ENCODE measurements at regions not wholly inside any gene's neighbourhood (a gene's known extent, or its start where the extent isn't known, plus 50 kb on each side); places are given as distances from the start of the nearest gene placed in this dataset.

DNA sequence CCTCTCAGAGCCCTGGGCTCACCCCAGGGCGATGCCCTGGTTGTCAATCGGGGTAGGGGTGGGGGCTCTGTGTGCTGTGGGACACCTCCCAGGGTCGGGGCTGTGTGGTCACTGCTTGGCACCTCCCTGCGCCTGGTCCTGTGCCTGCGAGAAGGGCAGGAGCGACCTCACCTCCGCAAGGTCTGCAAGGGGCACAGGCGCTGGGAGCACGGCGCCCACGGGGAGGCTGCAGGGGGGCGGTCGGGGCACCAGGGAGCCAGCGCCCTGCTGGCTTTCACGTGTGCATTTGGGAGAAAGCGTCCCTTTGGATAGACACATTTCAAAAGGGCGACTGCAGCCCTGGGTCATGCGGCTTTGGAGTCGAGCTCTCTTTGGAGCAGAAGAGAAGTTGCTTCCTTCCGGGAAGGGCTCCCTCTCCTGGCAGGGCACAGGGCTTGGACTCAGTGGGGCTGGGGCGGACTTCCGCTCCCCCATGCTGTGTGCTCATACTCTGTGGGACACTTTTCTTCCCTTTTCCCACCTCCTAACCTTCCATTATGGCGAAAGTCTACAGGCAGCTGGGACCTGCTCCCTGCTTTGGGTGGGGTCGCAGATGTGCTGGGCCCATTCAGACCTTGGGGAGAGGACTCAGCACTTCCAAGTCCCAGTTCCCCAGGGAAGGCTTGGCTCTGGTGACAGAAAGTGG, 52.9 kb upstream of the SLC28A3 start:
- DNase-seq (ENCODE audit: low spot score) = no peak

DNA sequence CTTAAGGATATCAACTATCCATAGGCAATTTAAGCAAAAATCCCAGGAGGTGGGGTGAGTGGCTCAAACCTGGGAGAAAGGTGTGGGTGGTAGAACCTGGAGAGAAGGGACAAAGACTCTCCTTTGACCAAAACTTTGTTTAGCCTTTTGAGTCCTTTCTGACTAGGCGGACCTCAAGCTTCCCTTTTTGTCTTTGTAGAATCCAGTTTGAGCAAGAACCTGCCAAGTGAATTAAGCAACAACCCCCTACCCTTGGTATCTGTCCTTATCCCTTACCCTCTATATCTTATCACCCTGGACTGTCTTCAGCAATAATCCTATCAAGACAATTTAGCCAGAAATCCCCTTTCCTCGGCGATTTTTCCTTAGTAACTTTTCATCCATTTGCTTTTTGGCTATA, 53.5 kb upstream of the SLC28A3 start:
- no peak for DNase-seq (ENCODE audit: low spot score)

DNA sequence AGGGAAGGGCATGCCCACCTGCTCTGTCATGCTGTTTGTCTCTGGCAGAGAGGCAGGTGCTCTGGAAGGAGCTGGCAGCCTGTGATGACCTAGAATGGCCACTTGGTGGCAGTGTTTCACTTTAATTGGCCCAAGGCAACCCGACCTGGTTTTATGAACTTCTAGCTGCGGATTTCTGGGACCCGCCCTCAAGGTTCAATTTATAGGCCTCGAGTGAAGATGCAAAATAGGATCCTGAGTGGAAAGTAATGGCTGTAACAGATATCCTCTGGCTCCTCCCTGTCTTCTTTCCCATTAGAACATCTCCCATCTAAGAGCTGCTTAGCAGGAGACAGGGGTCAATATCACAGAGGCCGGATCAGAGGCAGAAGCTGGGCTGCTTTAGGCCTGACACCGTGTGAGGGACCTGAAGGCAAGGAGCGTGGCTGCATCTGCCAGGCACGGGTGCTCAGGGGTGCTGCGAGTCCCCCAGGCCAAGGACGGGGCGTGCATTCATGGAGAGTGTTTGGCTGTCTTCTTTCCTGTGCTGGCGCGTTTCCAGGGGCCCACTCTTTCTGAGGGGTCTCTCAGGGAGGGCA, 56.7 kb upstream of the SLC28A3 start:
- DNase-seq (ENCODE audit: low spot score) = peak; percentile 84

DNA sequence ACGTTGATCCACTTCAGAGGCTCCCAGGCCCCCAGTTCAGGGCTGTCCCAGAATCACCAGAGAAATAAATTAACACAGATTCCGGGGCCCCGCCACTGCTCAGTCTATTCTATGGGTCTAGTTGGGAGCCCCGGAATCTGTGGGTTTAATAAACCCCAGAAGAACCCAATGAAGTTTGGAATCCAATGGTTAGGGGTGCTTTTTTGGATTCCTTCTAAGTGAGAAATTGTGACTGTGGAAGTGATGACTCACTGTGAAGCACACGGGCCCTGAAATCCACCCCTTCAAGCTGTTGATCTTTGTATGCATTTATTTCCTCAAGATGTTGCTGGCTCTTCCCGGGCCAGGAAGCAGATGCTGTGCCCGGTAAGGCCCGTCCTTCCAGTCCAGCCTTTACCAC, 57.3 kb upstream of the SLC28A3 start:
- no peak for DNase-seq (ENCODE audit: low spot score)

DNA sequence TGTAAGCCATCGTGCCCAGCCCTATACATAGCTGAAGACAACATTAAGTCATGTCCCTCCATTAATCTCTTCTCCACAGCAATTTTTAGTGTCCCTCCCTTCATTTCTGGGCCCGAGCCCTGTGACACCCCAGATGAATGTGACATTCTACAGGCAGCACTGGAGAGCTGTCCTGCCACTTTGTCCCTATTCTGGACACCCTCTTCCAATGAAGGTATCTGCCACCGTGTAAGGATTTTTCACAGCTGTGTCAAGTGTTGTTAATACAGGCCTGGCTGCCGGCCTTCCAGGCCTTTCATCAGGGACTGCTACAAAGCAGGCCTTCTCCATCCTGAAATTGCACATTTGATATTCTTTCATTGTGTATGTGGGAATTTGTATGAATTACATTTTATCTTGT, 62.0 kb upstream of the SLC28A3 start:
- DNase-seq (ENCODE audit: low spot score) = no peak

DNA sequence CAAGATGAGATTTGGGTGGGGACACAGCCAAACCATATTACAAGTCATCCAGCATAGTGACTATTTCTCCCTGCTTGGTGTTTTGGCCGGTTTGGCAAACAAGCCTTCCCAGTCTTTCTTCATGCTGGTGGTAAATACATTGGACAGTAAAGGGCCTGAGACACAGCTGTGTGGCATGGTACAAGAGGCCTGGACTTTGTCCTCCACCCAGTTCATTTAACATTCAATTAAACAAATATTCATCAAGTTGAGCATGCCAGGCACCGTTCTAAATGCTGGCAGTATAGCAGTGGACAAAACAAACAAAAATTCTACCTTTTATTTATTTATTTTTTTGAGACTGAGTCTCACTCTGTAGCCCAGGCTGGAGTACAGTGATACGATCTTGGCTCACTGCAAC, 62.7 kb upstream of the SLC28A3 start:
- no peak for DNase-seq (ENCODE audit: low spot score)

DNA sequence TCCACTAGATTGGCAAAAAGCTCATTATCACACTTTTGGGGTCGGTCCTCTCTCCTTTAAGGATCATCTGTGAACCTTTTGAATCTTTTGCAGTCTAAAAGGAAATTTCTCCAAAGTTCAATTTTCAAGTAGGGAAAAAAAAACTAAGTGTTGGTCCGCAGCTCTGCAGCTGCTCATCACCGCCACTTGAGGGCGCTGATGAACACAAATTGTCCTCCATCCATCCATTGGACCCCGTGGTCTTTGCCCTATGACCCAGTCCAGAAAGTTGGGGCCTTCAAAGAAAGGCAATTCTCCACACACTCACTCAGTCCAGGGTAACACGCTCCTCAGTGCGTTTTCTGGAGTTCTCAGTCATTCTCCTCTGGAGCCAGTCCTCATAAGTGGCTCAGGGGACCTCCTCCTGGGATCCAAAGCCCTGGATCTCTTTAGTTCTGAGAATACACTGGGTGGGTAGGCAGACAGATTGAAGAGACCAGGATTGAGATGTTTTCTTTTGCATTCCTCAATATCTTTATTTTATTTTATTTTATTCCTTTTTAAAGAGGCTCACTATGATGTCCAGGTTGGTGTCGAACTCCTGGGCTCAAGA, 63.6 kb upstream of the SLC28A3 start:
- DNase-seq (ENCODE audit: low spot score) = peak; percentile 44

DNA sequence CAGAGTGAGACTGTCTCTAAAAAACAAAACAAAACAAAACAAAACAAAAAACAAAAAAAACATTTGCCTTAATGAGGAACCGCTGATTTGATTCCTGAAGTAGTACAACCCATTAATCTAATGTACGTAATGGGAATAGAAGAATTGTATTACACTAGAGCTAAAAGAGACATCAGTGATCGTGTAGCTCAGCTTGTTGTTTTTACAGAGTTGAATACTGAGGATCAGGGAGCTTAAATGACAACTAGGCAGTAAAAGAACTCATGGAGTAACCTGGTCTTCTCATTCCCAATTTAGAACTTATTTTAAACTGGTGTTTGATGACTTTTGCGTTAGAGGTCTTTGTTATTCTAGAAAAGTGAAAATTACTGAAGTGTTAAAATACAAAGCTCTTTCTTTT, 65.1 kb upstream of the SLC28A3 start:
- no peak for DNase-seq (ENCODE audit: low spot score)

DNA sequence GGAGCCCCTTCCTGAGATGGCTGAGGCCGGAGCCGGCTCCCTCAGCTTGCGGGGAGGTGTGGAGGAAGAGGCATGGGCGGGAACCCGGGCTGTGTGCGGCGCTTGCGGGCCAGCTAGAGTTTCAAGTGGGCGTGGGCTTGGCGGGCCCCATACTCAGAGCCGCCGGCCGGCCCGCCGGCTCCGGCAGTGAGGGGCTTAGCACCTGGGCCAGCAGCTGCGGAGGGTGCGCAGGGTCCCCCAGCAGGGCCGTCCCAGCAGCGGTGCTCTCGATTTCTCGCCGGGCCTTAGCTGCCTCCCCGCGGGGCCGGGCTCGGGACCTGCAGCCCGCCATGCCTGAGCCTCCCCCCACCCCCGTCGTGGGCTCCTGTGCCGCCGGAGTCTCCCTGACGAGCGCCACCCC, 67.9 kb upstream of the SLC28A3 start:
- no peak for DNase-seq (ENCODE audit: low spot score)

DNA sequence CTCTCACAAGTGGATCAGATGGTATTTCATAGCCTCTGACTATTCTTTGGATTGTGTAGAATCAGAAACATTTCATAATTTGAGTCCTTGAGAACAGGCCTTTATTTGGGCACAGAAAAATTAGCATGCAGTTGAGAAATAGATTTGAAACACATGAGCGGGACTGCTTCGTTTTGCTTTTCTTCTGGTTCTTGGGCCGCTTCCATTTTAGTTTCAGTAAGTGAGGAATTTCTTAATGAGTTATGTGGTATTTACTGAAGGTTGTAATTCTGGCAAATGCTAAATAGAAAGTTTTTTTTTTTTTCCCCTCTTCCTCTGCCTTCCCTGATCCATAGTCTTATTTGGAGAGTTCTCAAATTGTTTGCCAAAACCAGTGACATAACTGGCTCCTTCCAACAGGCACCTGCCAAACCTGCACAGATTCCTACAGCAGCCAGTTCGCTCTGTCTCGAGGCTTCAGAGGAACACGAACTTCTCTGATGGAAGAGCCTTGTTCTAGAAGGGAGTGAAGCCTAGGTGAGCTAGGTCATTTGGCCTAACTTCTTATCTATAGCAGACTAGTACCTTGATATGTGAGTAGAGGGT, 71.2 kb upstream of the SLC28A3 start:
- DNase-seq (ENCODE audit: low spot score) = no peak

DNA sequence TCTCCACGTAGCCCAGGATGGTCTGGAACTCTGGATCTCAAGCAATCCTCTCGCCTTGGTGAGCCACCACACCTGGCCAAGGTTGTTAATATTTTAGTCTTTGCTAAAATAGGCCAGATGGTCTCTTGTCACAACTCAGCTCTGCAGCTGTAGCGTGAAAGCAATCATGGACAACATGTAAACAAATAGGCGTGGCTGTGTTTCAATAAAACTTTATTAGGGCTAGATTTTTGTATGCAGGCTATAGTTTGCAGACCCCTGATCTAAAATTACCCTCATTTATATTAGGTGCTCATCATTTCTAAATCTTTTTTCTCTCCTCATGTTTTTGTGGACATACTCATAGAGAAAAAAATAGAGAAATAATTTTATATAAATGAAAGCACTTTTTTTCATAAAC, 72.1 kb upstream of the SLC28A3 start:
- no peak for DNase-seq (ENCODE audit: low spot score)

DNA sequence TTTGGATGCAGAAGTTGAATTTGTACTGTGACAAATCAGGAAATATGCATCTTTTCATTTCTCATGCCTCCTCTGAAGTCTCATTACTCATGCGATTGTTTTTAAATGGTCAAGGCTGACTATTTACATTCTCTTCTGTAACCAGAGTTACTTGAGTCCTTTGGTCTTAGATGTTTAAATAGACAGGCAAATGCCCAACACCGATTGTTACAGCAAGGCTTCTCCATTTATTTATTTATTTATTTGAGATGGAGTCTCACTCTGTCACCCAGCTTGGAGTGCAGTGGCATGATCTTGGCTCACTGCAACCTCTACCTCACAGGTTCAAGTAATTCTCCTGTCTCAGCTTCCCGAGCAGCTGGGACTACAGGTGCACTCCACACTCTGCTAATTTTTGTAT, 72.7 kb upstream of the SLC28A3 start:
- no peak for DNase-seq (ENCODE audit: low spot score)

DNA sequence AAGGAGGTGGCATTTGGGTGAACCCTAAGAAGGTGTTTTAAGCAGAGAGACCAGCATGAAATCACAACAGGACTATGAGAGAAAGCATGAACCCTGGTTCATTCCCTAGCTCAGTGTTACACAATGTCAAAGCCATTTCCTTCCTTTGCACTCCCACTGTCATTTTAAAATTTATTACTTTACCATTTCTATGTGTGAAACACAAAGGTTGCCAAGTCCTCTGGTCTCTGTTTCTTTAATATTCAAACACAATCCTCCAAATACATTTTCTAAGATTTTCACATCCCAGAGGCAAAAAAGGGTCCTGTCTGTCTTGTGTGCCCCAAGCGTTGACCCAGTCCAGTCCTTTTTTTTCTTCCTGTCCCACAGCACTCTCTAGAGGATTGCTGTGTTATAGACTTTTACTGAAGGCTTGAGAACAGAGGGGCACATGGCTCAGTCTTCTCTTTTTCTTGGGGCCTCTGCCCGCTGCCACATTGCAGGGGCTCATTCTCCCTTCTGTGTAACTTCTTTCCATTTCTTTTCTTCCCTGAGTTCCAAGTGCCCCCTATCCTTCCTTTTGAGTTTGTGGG, 78.6 kb upstream of the SLC28A3 start:
- peak; percentile 38 for DNase-seq (ENCODE audit: low spot score)

DNA sequence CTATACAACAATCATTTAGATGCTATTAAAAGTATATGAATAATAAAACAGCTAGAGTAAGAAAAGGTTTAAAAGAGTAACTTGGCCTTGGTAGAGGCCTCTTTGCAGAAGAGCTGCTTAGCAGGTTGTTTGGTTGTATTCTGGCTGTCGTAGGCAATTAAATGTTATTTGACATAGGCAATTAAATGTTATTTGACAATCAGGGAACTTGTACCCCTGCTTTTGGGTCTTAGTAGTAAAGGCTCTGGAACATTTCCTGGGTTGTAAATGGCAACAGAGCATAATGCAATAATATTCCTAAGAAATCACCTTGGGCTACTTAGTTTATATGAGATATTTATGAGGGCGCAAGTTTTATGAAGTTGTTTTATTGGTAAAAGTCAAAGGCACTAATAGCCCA, 84.4 kb upstream of the SLC28A3 start:
- no peak for DNase-seq (ENCODE audit: low spot score)

DNA sequence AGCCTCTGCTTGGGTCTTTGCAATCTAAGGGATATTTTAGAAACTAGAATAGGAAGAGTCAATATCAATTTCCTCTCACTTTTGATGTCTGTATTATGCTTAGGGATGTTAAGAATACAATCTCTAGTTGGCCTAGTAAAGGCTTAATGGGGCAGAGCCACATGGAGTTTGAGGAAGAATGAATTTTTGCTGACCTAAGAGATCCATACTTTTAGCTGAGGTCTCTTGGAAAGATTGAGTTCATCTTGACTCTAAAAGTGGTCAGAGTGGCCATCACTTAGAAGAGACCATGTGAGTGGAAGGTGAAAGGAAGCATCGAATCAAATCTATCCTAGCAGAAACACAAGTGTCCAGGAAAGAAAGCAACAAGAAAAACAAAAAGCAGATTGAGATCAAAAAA, 92.2 kb upstream of the SLC28A3 start:
- no peak for DNase-seq (ENCODE audit: low spot score)

DNA sequence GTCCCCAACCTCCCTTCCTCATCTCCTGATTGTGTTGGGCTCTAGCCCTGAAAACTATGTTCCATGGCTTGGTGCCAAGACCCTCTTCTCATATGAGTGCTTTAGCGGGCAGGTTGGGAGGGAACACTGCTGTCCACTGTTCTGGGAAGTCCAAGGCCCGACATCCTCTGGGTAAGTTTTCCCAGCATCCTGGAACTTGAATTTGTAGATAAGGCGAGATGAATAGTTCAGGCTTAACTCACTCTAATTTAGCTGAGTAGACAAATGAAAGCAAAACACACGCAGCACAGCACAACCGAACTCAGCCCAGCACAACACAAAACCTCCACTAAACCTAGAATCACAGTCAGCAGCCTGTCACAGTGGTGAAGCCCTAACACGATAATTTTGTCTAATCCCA, 95.3 kb upstream of the SLC28A3 start:
- no peak for DNase-seq (ENCODE audit: low spot score)

DNA sequence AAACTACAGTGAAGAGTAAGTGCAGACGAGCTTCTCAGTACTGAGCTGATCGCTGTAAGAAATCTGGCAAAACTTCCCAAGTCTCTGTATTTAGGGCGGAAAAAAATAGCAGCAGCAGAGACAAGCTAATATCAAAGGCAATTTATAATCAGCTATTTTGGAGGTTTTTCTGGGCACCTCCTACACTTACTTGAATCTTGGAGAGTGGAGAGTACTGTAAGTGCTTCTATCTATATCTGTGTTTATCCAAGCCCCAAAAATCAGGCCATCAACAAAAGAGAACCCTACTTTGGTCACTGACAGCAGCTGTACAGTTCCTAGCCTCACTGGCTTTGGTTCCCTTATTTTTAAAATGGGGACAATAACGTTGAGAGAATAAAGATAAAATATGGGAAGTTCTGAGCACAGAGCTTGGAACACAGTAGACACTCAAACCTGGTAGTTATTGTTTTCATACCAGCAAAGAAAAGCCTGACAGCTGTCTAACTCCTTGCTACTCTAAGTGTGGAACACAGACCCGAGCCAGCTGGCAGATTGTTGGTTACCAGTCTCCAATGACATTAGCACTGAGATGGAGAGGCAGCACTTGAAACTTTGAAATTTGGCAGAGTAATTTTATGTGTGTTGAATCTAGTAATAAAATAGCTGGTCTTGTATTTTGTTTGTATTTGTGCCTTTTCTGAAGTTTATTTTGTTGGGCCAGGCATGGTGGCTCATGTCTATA, 96.0 kb upstream of the SLC28A3 start:
- DNase-seq (ENCODE audit: low spot score) = no peak

DNA sequence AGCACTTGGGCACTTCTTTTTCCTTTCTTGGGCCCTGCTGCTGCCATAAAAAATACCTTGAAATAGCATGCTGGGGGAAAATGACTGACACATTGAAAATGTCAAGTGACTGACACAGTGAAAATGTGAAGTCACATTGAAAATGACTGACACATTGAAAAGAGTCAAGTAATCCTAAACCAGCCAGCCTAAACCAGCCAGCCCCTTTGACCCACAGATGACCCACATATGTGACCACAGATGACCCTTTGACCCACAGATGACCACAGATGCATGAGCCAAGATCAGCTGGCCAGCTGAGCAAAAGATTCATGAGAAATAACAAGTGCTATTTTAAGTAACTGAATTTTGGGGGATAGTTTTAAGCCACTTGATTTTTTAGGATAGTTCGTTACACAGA, 97.8 kb upstream of the SLC28A3 start:
- DNase-seq (ENCODE audit: low spot score) = no peak

DNA sequence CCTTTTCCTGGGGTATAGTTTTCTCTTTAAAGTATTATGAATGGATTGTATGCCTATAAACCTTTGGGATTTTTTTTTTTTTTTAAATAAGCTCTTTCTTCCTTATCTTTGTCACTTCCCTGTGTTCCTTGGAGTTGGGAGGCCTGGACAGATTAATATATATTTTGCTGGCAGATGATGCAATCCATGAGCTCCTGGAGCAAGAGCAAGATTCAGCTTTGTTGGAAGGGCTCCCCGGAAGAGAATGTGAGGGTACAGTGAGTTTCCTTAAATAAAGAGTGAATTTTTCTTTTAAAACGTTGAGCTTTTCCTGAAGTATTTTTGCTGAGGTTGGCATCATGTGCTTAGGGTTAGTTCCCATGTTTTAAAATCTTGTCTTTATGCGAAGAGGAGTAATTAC, 98.7 kb upstream of the SLC28A3 start:
- DNase-seq (ENCODE audit: low spot score) = no peak

DNA sequence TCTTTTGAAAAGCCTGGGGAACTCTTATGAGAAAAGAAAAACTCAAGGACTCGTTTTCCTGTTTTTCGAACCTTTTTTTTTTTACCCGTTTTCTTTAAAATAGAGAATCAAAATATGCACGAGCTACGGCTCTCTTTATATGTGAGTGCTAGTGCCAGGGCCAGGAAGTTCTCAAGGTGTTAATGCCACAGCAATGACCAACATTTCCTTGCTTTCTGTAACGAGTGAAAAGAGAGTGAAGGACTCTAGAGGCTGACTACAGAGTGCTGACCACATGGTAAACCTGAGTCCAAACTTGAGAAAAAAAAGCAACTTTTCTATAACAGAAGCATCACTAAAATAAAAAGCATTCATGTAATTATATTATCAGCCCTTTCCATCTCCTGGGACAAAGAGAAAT, 102.2 kb upstream of the SLC28A3 start:
- DNase-seq (ENCODE audit: low spot score) = no peak

DNA sequence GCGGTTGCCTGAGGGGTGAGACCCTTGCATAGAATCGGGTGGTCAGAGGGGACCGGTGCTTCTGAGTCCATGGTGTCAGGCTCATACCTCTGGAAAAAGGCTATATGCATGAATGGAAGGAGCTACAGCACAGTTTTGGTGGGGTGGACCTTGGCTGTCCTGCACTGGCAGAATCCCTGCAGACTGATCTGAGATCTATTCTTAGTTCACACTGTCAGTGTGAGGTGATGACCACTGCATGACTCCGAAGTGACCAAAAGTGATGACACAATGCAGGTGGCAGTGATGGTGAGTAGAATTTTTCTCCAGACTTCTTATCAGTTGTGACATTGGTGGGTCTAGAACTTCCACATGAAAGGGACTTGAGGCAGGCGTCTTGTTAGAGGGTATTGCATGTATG, 105.2 kb upstream of the SLC28A3 start:
- no peak for DNase-seq (ENCODE audit: low spot score)

DNA sequence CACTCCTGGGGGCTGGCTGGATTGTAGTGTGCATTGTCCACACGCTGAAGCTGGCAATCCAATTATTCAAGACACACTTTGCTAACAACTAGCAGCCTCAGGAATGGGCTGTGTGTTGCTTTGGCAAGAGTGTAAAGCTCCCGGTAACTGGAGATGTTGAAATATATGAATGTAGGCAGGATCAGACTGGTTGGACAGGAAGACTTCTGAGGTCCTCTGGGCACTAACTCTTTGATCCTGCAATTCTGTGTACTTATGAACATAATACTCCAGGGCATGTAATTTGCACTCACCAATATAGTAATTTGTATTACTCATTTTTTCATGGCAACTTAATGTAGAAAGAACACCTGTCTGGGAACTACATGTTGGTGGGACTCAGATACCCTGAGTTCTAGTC, 106.7 kb upstream of the SLC28A3 start:
- DNase-seq (ENCODE audit: low spot score) = no peak

DNA sequence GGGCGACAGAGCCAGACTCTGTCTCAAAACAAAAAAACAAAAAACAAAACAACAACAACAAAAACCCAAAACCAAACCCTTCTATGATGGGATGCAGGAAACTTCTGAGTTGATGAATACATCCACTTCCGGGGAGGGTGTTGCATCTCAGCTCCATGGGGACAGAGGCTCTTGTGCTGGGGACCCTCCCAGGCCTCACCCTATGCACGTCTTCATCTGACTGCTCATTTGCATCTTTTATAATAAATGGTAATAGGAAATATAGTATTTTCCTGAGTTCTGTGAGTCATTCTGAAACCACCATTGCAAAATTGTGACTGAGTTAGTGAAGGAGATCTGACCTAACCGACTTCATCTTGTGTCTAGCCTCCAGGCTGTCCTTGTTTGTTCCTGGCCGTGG, 109.5 kb upstream of the SLC28A3 start:
- DNase-seq (ENCODE audit: low spot score) = no peak
